Keratinocyte (primary cell): ENCODE measurements at regions not wholly inside any gene's neighbourhood (a gene's known extent, or its start where the extent isn't known, plus 50 kb on each side); places are given as distances from the start of the nearest gene placed in this dataset.

ENCODE experiments used
- DNase-seq: peaks from one replicate; pipeline ENCODE4 v3.0.0-alpha.2; 2011; ENCODE audit warnings: low read depth, missing footprints, low spot score
- FAIRE-seq: peaks from 2 replicates; lab custom pipeline; 2011; peaks lifted over from hg19 to GRCh38; lab: Jason Lieb, UNC
- H2AFZ ChIP-seq: 2 replicates; pipeline ENCODE4 v1.6.0; 2012; ENCODE audit warnings: low read length, control low read depth, inconsistent platforms; ENCODE audit not compliant: control insufficient read depth
- H3K27ac ChIP-seq: 2 replicates; pipeline ENCODE4 v1.5.1; 2011; ENCODE audit warnings: low read length; ENCODE audit not compliant: control insufficient read depth, insufficient read depth
- H3K27me3 ChIP-seq: 3 replicates; pipeline ENCODE4 v1.6.0; 2011; ENCODE audit warnings: low read length; ENCODE audit not compliant: control insufficient read depth, insufficient read depth; ENCODE audit errors: extremely low read depth
- H3K36me3 ChIP-seq, 2 experiments: 2 replicates in 1 of 2; 3 replicates in 1 of 2; pipeline ENCODE4 v1.5.1; 2011; ENCODE audit warnings: low read length in 2 of 2, mild to moderate bottlenecking in 1 of 2; ENCODE audit not compliant: control insufficient read depth in 2 of 2, insufficient read depth in 2 of 2; ENCODE audit errors: extremely low read depth in 1 of 2
- H3K4me1 ChIP-seq: 3 replicates; pipeline ENCODE4 v1.5.1; 2011; ENCODE audit warnings: low read length; ENCODE audit not compliant: control insufficient read depth, insufficient read depth; ENCODE audit errors: extremely low read depth
- H3K4me2 ChIP-seq: 3 replicates; pipeline ENCODE4 v1.6.0; 2011; ENCODE audit warnings: low read depth, low read length; ENCODE audit not compliant: control insufficient read depth, insufficient read depth; ENCODE audit errors: extremely low read depth
- H3K4me3 ChIP-seq, 3 experiments: fragments of 200-600 bp in 1 of 3; sonication (generic) in 1 of 3; 2 replicates in 2 of 3; 3 replicates in 1 of 3; pipeline ENCODE4 v1.5.1; 2011 to 2016; ENCODE audit warnings: low read length in 3 of 3, mild to moderate bottlenecking in 3 of 3, control low read depth in 2 of 3, inconsistent platforms in 1 of 3, low read depth in 1 of 3, mixed read lengths in 1 of 3, mixed run types in 1 of 3, moderate library complexity in 1 of 3; ENCODE audit not compliant: control insufficient read depth in 2 of 3, insufficient read depth in 2 of 3; ENCODE audit errors: extremely low read depth in 1 of 3
- H3K79me2 ChIP-seq: 2 replicates; pipeline ENCODE4 v1.6.0; 2012; ENCODE audit warnings: low read length; ENCODE audit not compliant: control insufficient read depth, insufficient read depth
- H3K9ac ChIP-seq: 3 replicates; pipeline ENCODE4 v1.6.0; 2011; ENCODE audit warnings: low read length; ENCODE audit not compliant: control insufficient read depth, insufficient read depth; ENCODE audit errors: extremely low read depth
- H3K9me1 ChIP-seq: 3 replicates; pipeline ENCODE4 v1.6.0; 2011; ENCODE audit warnings: low read length; ENCODE audit not compliant: control insufficient read depth, insufficient read depth; ENCODE audit errors: extremely low read depth
- H3K9me3 ChIP-seq: 2 replicates; pipeline ENCODE4 v1.5.1; 2012; ENCODE audit warnings: low read depth, low read length; ENCODE audit not compliant: control insufficient read depth
- H4K20me1 ChIP-seq: 3 replicates; pipeline ENCODE4 v1.6.0; 2011; ENCODE audit warnings: low read length; ENCODE audit not compliant: control insufficient read depth, insufficient read depth; ENCODE audit errors: extremely low read depth
- EZH2 ChIP-seq: IDR thresholded peaks from one replicate; pipeline ENCODE4 v1.6.1; 2012; ENCODE audit warnings: inconsistent platforms, mild to moderate bottlenecking, low read length, moderate library complexity
- dilution Hi-C: fragments of 300-500 bp; cut with MboI; formaldehyde crosslinking; loops from one replicate; pipeline ENCODE4 v1.7.0; 2020; ENCODE audit warnings: low sequenced_read_pairs; ENCODE audit not compliant: extremely low pct_ligation_motif_present
- TF ChIP-seq, protein P1 (sequence below), 3 experiments: IDR thresholded peaks in 1 of 3; conservative IDR thresholded peaks in 1 of 3; optimal IDR thresholded peaks in 1 of 3; 2 replicates in 2 of 3; 3 replicates in 1 of 3; pipeline versions ENCODE3 to v1.5.1; 2011; ENCODE audit warnings: low read length in 3 of 3, mild to moderate bottlenecking in 3 of 3, moderate library complexity in 2 of 3, control low read depth in 1 of 3, inconsistent platforms in 1 of 3; ENCODE audit not compliant: insufficient read depth in 2 of 3; ENCODE audit errors: extremely low read depth in 1 of 3

DNA sequence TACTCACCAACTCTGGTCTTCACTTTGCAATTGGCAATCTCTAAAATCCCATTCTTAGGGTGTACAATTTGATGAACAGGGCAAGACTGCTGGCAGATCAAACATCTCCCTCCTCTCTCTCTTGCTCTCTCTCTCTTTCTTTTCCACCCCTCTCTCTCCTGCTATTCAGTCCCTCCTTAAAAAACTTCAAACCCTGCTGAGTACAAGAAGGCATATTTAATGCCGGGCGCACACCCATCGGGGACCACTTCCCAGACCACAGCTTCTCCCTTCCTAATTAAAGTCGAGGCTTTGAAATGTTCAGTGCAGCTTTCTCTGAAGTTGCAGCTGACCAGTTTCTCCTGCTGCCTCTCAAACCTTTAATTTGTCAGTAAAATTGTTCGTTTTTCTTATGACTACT is 185.4 kb upstream of the CDH11 start:
- no peaks in the 10 kb centered on the region for H3K9me3 ChIP-seq
- H3K27ac ChIP-seq = no peak overlapping the region
- no peak overlapping the region for H3K4me3 ChIP-seq
- H3K27me3 ChIP-seq = no peaks in the 10 kb centered on the region
- FAIRE-seq (no peak), DNase-seq (no peak)
- no peak overlapping the region for H2AFZ ChIP-seq
- no peaks in the 10 kb centered on the region for H3K4me1 ChIP-seq
- no peak overlapping the region for H3K4me2 ChIP-seq
- H3K9ac ChIP-seq = no peak overlapping the region
- H3K36me3 ChIP-seq = no peaks in the 10 kb centered on the region
- dilution Hi-C loops = no loop called here
- H3K79me2 ChIP-seq = no peaks in the 10 kb centered on the region
- TF ChIP-seq EZH2 = no peak
- TF ChIP-seq, protein P1, sequence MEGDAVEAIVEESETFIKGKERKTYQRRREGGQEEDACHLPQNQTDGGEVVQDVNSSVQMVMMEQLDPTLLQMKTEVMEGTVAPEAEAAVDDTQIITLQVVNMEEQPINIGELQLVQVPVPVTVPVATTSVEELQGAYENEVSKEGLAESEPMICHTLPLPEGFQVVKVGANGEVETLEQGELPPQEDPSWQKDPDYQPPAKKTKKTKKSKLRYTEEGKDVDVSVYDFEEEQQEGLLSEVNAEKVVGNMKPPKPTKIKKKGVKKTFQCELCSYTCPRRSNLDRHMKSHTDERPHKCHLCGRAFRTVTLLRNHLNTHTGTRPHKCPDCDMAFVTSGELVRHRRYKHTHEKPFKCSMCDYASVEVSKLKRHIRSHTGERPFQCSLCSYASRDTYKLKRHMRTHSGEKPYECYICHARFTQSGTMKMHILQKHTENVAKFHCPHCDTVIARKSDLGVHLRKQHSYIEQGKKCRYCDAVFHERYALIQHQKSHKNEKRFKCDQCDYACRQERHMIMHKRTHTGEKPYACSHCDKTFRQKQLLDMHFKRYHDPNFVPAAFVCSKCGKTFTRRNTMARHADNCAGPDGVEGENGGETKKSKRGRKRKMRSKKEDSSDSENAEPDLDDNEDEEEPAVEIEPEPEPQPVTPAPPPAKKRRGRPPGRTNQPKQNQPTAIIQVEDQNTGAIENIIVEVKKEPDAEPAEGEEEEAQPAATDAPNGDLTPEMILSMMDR (optimal IDR thresholded peaks at IDR 0.05 in 1 of 3, IDR thresholded peaks at IDR 0.05 in 1 of 3, conservative IDR thresholded peaks at IDR 0.05 in 1 of 3; ENCODE audit: extremely low read depth in 1 of 3, insufficient read depth in 2 of 3, low read length in 3 of 3) = no peak
- no peaks in the 10 kb centered on the region for H4K20me1 ChIP-seq
- no peaks in the 10 kb centered on the region for H3K9me1 ChIP-seq

DNA sequence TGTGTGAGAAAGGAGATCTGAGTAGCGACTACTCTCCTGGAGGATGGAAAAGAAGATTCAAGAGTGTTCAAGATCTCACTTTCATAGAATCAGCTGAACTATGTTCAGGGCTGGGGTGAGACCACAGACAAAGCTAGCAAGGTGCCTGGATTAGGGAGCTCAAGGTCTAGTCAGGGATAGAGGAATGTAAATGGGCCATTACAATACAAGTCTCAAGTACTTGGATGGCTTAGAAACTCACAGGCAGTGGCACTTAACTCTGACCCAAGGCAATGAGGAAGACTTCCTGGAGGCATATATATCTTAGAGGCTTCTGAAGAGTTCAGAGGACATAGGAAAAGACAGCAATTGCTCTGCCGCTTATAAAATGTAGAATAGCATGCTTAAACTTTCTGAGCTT is 184.9 kb upstream of the CDH11 start:
- H3K79me2 ChIP-seq = no peaks in the 10 kb centered on the region
- H3K9me3 ChIP-seq = no peaks in the 10 kb centered on the region
- no peaks in the 10 kb centered on the region for H3K4me1 ChIP-seq
- H2AFZ ChIP-seq = no peak overlapping the region
- no peaks in the 10 kb centered on the region for H4K20me1 ChIP-seq
- TF ChIP-seq, protein P1 (optimal IDR thresholded peaks at IDR 0.05 in 1 of 3, IDR thresholded peaks at IDR 0.05 in 1 of 3, conservative IDR thresholded peaks at IDR 0.05 in 1 of 3; ENCODE audit: extremely low read depth in 1 of 3, insufficient read depth in 2 of 3, low read length in 3 of 3) = no peak
- no peak for TF ChIP-seq EZH2
- no peak overlapping the region for H3K27ac ChIP-seq
- H3K9ac ChIP-seq = no peak overlapping the region
- dilution Hi-C loops = no loop called here
- no peak overlapping the region for H3K4me2 ChIP-seq
- H3K9me1 ChIP-seq = no peaks in the 10 kb centered on the region
- no peak overlapping the region for H3K4me3 ChIP-seq
- H3K36me3 ChIP-seq = no peaks in the 10 kb centered on the region
- DNase-seq (no peak), FAIRE-seq (no peak)
- H3K27me3 ChIP-seq = no peaks in the 10 kb centered on the region
